Stimulated activated naive CD8-positive, alpha-beta T cell treated with anti-CD3 and anti-CD28 coated beads, Interleukin-15, amount 100 ng/mL, for 72 hours (primary cell): ENCODE measurements at regions not wholly inside any gene's neighbourhood (a gene's known extent, or its start where the extent isn't known, plus 50 kb on each side); places are given as distances from the start of the nearest gene placed in this dataset.
"Not testable (repeated sequence)": the region's sequence is repeated elsewhere in the genome, so short reads cannot be mapped to it uniquely, and the experiment has no call there.

Source experiments
- ATAC-seq: fragments of 150-1000 bp; cut with Tn5 transposase; 2 replicates; pipeline ENCODE4 v1.10.0; 2021; ENCODE audit warnings: mild to moderate bottlenecking, moderate library complexity
- DNase-seq, 2 donors: peaks; one replicate each; pipeline ENCODE4 v3.0.0; 2021 to 2022
- H3K27ac Mint-ChIP-seq, 2 donors: one replicate each; pipeline ENCODE4 v1.8.0; 2022; ENCODE audit warnings: mild to moderate bottlenecking in 2 of 2, mixed read lengths in 2 of 2, moderate library complexity in 2 of 2
- H3K27me3 Mint-ChIP-seq: one replicate; pipeline ENCODE4 v1.8.0; 2022; ENCODE audit warnings: mixed read lengths
- H3K4me1 Mint-ChIP-seq: one replicate; pipeline ENCODE4 v1.8.0; 2022; ENCODE audit warnings: mild to moderate bottlenecking, mixed read lengths
- H3K4me3 Mint-ChIP-seq, 2 donors: one replicate each; pipeline ENCODE4 v1.8.0; 2022; ENCODE audit warnings: mild to moderate bottlenecking in 2 of 2, mixed read lengths in 2 of 2, moderate library complexity in 1 of 2
- H3K9me3 Mint-ChIP-seq, 2 donors: one replicate each; pipeline ENCODE4 v1.8.0; 2022; ENCODE audit warnings: mixed read lengths in 2 of 2

- Mint-ChIP-seq H3K27me3 (no peaks in the 10 kb centered on the region), H3K9me3 (no peaks in the 10 kb centered on the region), H3K27ac (no peak overlapping the region), H3K4me3 (no peak overlapping the region), H3K4me1 (no peaks in the 10 kb centered on the region)
- ATAC-seq, result no peak
- no peak for DNase-seq
Measured at GRCh38 chr13:62407871-62408270, 992.2 kb upstream of the PCDH20 start.

- Mint-ChIP-seq H3K27me3 (no peaks in the 10 kb centered on the region), H3K4me3 (no peak overlapping the region), H3K4me1 (no peaks in the 10 kb centered on the region), H3K27ac (no peak overlapping the region), H3K9me3 (peaks cover 0 to 4% of the 10 kb centered on the region in 2 donors)
- ATAC-seq (no peak), DNase-seq (no peak)
Measured at GRCh38 chr13:62388515-62388914, 972.9 kb upstream of the PCDH20 start.

- no peaks in the 10 kb centered on the region for H3K27me3 Mint-ChIP-seq
- DNase-seq, result no peak
- no peak overlapping the region for H3K4me3 Mint-ChIP-seq
- H3K9me3 Mint-ChIP-seq, result peaks cover 0 to 4% of the 10 kb centered on the region in 2 donors
- no peak overlapping the region for H3K27ac Mint-ChIP-seq
- H3K4me1 Mint-ChIP-seq, result no peaks in the 10 kb centered on the region
- ATAC-seq, result no peak
Measured at GRCh38 chr13:62387647-62388046, 972.0 kb upstream of the PCDH20 start.

GRCh38 chr13:62379241-62379640 lies 963.6 kb upstream of the PCDH20 start:
- not testable (repeated sequence) for H3K27me3 Mint-ChIP-seq, H3K4me3 Mint-ChIP-seq, ATAC-seq, H3K9me3 Mint-ChIP-seq, H3K4me1 Mint-ChIP-seq, H3K27ac Mint-ChIP-seq, DNase-seq

GRCh38 chr13:62377838-62378237 lies 962.2 kb upstream of the PCDH20 start:
- peaks cover 3 to 7% of the 10 kb centered on the region in 2 donors for H3K9me3 Mint-ChIP-seq
- DNase-seq (no peak), ATAC-seq (no peak)
- H3K4me1 Mint-ChIP-seq, result no peaks in the 10 kb centered on the region
- no peak overlapping the region for H3K4me3 Mint-ChIP-seq
- H3K27ac Mint-ChIP-seq, result no peak overlapping the region
- no peaks in the 10 kb centered on the region for H3K27me3 Mint-ChIP-seq

GRCh38 chr13:62375653-62376052 lies 960.0 kb upstream of the PCDH20 start:
- H3K27ac Mint-ChIP-seq, result no peak overlapping the region
- no peak for DNase-seq
- peaks cover 3 to 7% of the 10 kb centered on the region in 2 donors for H3K9me3 Mint-ChIP-seq
- ATAC-seq, result no peak
- H3K4me1 Mint-ChIP-seq, result no peaks in the 10 kb centered on the region
- no peak overlapping the region for H3K4me3 Mint-ChIP-seq
- H3K27me3 Mint-ChIP-seq, result no peaks in the 10 kb centered on the region

- no peak overlapping the region for H3K4me3 Mint-ChIP-seq
- no peak for ATAC-seq
- H3K27me3 Mint-ChIP-seq, result no peaks in the 10 kb centered on the region
- H3K4me1 Mint-ChIP-seq, result no peaks in the 10 kb centered on the region
- no peak overlapping the region for H3K27ac Mint-ChIP-seq
- peaks cover 0 to 5% of the 10 kb centered on the region in 2 donors for H3K9me3 Mint-ChIP-seq
- no peak for DNase-seq
Measured at GRCh38 chr13:62371737-62372136, 956.1 kb upstream of the PCDH20 start.

GRCh38 chr13:62367971-62368370 lies 952.3 kb upstream of the PCDH20 start:
- H3K4me1 Mint-ChIP-seq, ATAC-seq, H3K9me3 Mint-ChIP-seq, H3K4me3 Mint-ChIP-seq, H3K27ac Mint-ChIP-seq, DNase-seq, H3K27me3 Mint-ChIP-seq: not testable (repeated sequence)

GRCh38 chr13:62360609-62361008 lies 945.0 kb upstream of the PCDH20 start:
- Mint-ChIP-seq H3K27me3 (no peaks in the 10 kb centered on the region), H3K27ac (no peak overlapping the region), H3K4me1 (no peaks in the 10 kb centered on the region), H3K4me3 (no peak overlapping the region), H3K9me3 (no peaks in the 10 kb centered on the region)
- ATAC-seq (no peak), DNase-seq (no peak)

- Mint-ChIP-seq H3K27me3 (no peaks in the 10 kb centered on the region), H3K9me3 (no peaks in the 10 kb centered on the region), H3K27ac (no peak overlapping the region), H3K4me3 (no peak overlapping the region), H3K4me1 (no peaks in the 10 kb centered on the region)
- DNase-seq (no peak), ATAC-seq (no peak)
Measured at GRCh38 chr13:62358646-62358932, 942.9 kb upstream of the PCDH20 start.

- no peaks in the 10 kb centered on the region for H3K4me1 Mint-ChIP-seq
- no peak overlapping the region for H3K27ac Mint-ChIP-seq
- H3K9me3 Mint-ChIP-seq, result no peaks in the 10 kb centered on the region
- ATAC-seq (no peak), DNase-seq (no peak)
- H3K4me3 Mint-ChIP-seq, result no peak overlapping the region
- no peaks in the 10 kb centered on the region for H3K27me3 Mint-ChIP-seq
Measured at GRCh38 chr13:62357887-62358645, 942.4 kb upstream of the PCDH20 start.

GRCh38 chr13:62356977-62357376 lies 941.3 kb upstream of the PCDH20 start:
- no peak overlapping the region for H3K27ac Mint-ChIP-seq
- no peak overlapping the region for H3K4me3 Mint-ChIP-seq
- DNase-seq, result no peak
- H3K9me3 Mint-ChIP-seq, result no peaks in the 10 kb centered on the region
- no peaks in the 10 kb centered on the region for H3K27me3 Mint-ChIP-seq
- no peak for ATAC-seq
- no peaks in the 10 kb centered on the region for H3K4me1 Mint-ChIP-seq

- DNase-seq, result no peak
- Mint-ChIP-seq H3K27me3 (no peaks in the 10 kb centered on the region), H3K27ac (no peak overlapping the region), H3K4me1 (no peaks in the 10 kb centered on the region), H3K9me3 (peaks cover 0 to 5% of the 10 kb centered on the region in 2 donors), H3K4me3 (no peak overlapping the region)
- no peak for ATAC-seq
Measured at GRCh38 chr13:62337109-62337880, 921.6 kb upstream of the PCDH20 start.

- no peak for DNase-seq
- H3K4me3 Mint-ChIP-seq, result no peak overlapping the region
- ATAC-seq, result no peak
- H3K4me1 Mint-ChIP-seq, result no peaks in the 10 kb centered on the region
- H3K27ac Mint-ChIP-seq, result no peak overlapping the region
- no peaks in the 10 kb centered on the region for H3K27me3 Mint-ChIP-seq
- peaks cover 0 to 5% of the 10 kb centered on the region in 2 donors for H3K9me3 Mint-ChIP-seq
Measured at GRCh38 chr13:62336507-62336906, 920.9 kb upstream of the PCDH20 start.

- no peak overlapping the region for H3K4me3 Mint-ChIP-seq
- peaks cover 0 to 5% of the 10 kb centered on the region in 2 donors for H3K9me3 Mint-ChIP-seq
- no peaks in the 10 kb centered on the region for H3K4me1 Mint-ChIP-seq
- no peak overlapping the region for H3K27ac Mint-ChIP-seq
- ATAC-seq (no peak), DNase-seq (no peak)
- no peaks in the 10 kb centered on the region for H3K27me3 Mint-ChIP-seq
Measured at GRCh38 chr13:62333466-62333865, 917.8 kb upstream of the PCDH20 start.

- H3K27ac Mint-ChIP-seq, result no peak overlapping the region
- peaks cover 5 to 7% of the 10 kb centered on the region in 2 donors for H3K9me3 Mint-ChIP-seq
- DNase-seq (no peak), ATAC-seq (no peak)
- no peaks in the 10 kb centered on the region for H3K4me1 Mint-ChIP-seq
- H3K4me3 Mint-ChIP-seq, result no peak overlapping the region
- no peaks in the 10 kb centered on the region for H3K27me3 Mint-ChIP-seq
Measured at GRCh38 chr13:62331384-62331783, 915.7 kb upstream of the PCDH20 start.
